Upper lobe of left lung (tissue), 6 donors: ENCODE measurements at regions not wholly inside any gene's neighbourhood (a gene's known extent, or its start where the extent isn't known, plus 50 kb on each side); places are given as distances from the start of the nearest gene placed in this dataset.
"Not testable (repeated sequence)": the region's sequence is repeated elsewhere in the genome, so short reads cannot be mapped to it uniquely, and the experiment has no call there.

Source experiments
- ATAC-seq, 2 donors: fragments of 200-7000 bp; cut with Tn5 transposase; one replicate each; pipeline ENCODE4 v1.9.1; 2022; ENCODE audit warnings: mild to moderate bottlenecking in 2 of 2, moderate library complexity in 2 of 2; ENCODE audit not compliant: low FRiP score in 2 of 2
- DNase-seq, 2 donors: peaks; one replicate each; pipeline ENCODE4 v3.0.0-alpha.2; 2019 to 2020
- H3K27ac ChIP-seq, 4 donors: fragments of 200-600 bp; sonication (generic); one replicate each; pipeline ENCODE4 v1.5.1; 2016 to 2019
- H3K27me3 ChIP-seq, 4 donors: fragments of 200-600 bp; sonication (generic); one replicate each; pipeline ENCODE4 v1.5.1; 2017 to 2019
- H3K36me3 ChIP-seq, 4 donors: fragments of 200-600 bp; sonication (generic); one replicate each; pipeline ENCODE4 v1.5.1; 2016 to 2019
- H3K4me1 ChIP-seq, 4 donors: fragments of 200-600 bp; sonication (generic); one replicate each; pipeline ENCODE4 v1.5.1; 2018 to 2019
- H3K4me3 ChIP-seq, 4 donors: fragments of 200-600 bp; sonication (generic); one replicate each; pipeline ENCODE4 v1.5.1; 2017 to 2019; ENCODE audit warnings: mild to moderate bottlenecking in 2 of 4, moderate library complexity in 1 of 4
- H3K9me3 ChIP-seq, 4 donors: fragments of 200-600 bp; sonication (generic); one replicate each; pipeline ENCODE4 v1.5.1; 2018 to 2019
- CTCF ChIP-seq, 6 experiments: fragments of 450-650 bp in 4 of 6; fragments of 200-600 bp in 2 of 6; sonication (generic) in 2 of 6; IDR thresholded peaks; one replicate each; pipeline ENCODE4 v1.5.1; 2016 to 2019; ENCODE audit warnings: antibody characterized with exemption in 6 of 6
- EP300 ChIP-seq, 4 donors: sonication (generic); formaldehyde crosslinking; IDR thresholded peaks; one replicate each; pipeline ENCODE4 v1.5.1; 2017; ENCODE audit warnings: antibody characterized with exemption in 4 of 4, control low read depth in 2 of 4
- POLR2A ChIP-seq, 4 donors: fragments of 450-650 bp; IDR thresholded peaks; one replicate each; pipeline ENCODE4 v1.5.1; 2016 to 2017; ENCODE audit warnings: antibody characterized with exemption in 4 of 4, mild to moderate bottlenecking in 2 of 4
- POLR2AphosphoS5 ChIP-seq, 2 donors: sonication (generic); formaldehyde crosslinking; IDR thresholded peaks; one replicate each; pipeline ENCODE4 v1.5.1; 2017; ENCODE audit warnings: antibody characterized with exemption in 2 of 2
- WGBS, 2 donors: methylation state at CpG; one replicate each; pipeline ENCODE4 v1.1.5; 2017 to 2018; 5-methylcytosine and 5-hydroxymethylcytosine counted together
- donor health status: DM: no; HTN: no; CAD: no; lungs with moderate emphysema.
- donor health status: DM: no; HTN: yes; CAD: no; lungs with severe emphysema.

- no peaks in the 10 kb centered on the region for H3K36me3 ChIP-seq
- TF ChIP-seq CTCF (IDR thresholded peaks at IDR 0.05), result no peak
- TF ChIP-seq EP300 (IDR thresholded peaks at IDR 0.05), result no peak
- TF ChIP-seq POLR2AphosphoS5 (IDR thresholded peaks at IDR 0.05), result no peak
- no peak for TF ChIP-seq POLR2A (IDR thresholded peaks at IDR 0.05)
- H3K4me1 ChIP-seq, result peaks cover 0 to 4% (median 1%) of the 10 kb centered on the region in 4 donors
- no peak overlapping the region for H3K27ac ChIP-seq
- DNase-seq (no peak), ATAC-seq (no peak)
- peaks cover 0 to 6% (median 3%) of the 10 kb centered on the region in 4 donors for H3K27me3 ChIP-seq
- WGBS, 2 donors, result 16 to 30% methylated on average over 21 to 31 of the region's 31 CpGs
- no peak overlapping the region for H3K4me3 ChIP-seq
- no peaks in the 10 kb centered on the region for H3K9me3 ChIP-seq
Observed at GRCh38 chr13:24931450-24932251, 164.3 kb upstream of the PABPC3 start.

GRCh38 chr13:24933106-24934023 lies 162.6 kb upstream of the PABPC3 start:
- H3K27ac ChIP-seq, H3K4me3 ChIP-seq, H3K36me3 ChIP-seq, DNase-seq, H3K9me3 ChIP-seq, H3K27me3 ChIP-seq, H3K4me1 ChIP-seq: not testable (repeated sequence)
- 68 to 77% methylated on average over 15 of the region's 15 CpGs for WGBS, 2 donors
- ATAC-seq, result peak in 1 of 2 donors; percentile 63

- ATAC-seq, result peak in 1 of 2 donors; percentile 83
- not testable (repeated sequence) for H3K27ac ChIP-seq
Observed at GRCh38 chr13:24934024-24934385, 161.9 kb upstream of the PABPC3 start.

GRCh38 chr13:24938966-24939365 lies 157.0 kb upstream of the PABPC3 start:
- no peaks in the 10 kb centered on the region for H3K27me3 ChIP-seq
- 44 to 46% methylated on average over 6 of the region's 6 CpGs for WGBS, 2 donors
- no peak overlapping the region for H3K4me3 ChIP-seq
- H3K36me3 ChIP-seq, result no peaks in the 10 kb centered on the region
- no peak for ATAC-seq
- H3K27ac ChIP-seq, result no peak overlapping the region
- H3K4me1 ChIP-seq, result no peaks in the 10 kb centered on the region
- no peaks in the 10 kb centered on the region for H3K9me3 ChIP-seq
- no peak for DNase-seq
- TF ChIP-seq EP300 (IDR thresholded peaks at IDR 0.05) (no peak), CTCF (IDR thresholded peaks at IDR 0.05) (no peak), POLR2AphosphoS5 (IDR thresholded peaks at IDR 0.05) (no peak)

More at GRCh38 chr13:24934024-24934385, 161.9 kb upstream of the PABPC3 start:
- H3K36me3 ChIP-seq, H3K9me3 ChIP-seq, H3K4me3 ChIP-seq, H3K27me3 ChIP-seq, H3K4me1 ChIP-seq, DNase-seq: not testable (repeated sequence)
- WGBS, 2 donors, result 75 to 76% methylated on average over 4 of the region's 4 CpGs

- H3K4me3 ChIP-seq, H3K27ac ChIP-seq, H3K4me1 ChIP-seq, ATAC-seq, H3K9me3 ChIP-seq, H3K36me3 ChIP-seq, H3K27me3 ChIP-seq: not testable (repeated sequence)
- WGBS, 2 donors, result 69 to 74% methylated on average over 9 to 11 of the region's 11 CpGs
- DNase-seq, result peak in 1 of 2 donors; percentile 42
Observed at GRCh38 chr13:24941023-24941713, 154.8 kb upstream of the PABPC3 start.

GRCh38 chr13:24943136-24943535 lies 152.8 kb upstream of the PABPC3 start:
- WGBS, 2 donors, result 74 to 77% methylated on average over 6 of the region's 6 CpGs
- H3K9me3 ChIP-seq, result no peaks in the 10 kb centered on the region
- no peak for TF ChIP-seq POLR2A (IDR thresholded peaks at IDR 0.05)
- no peak for TF ChIP-seq POLR2AphosphoS5 (IDR thresholded peaks at IDR 0.05)
- no peak for TF ChIP-seq CTCF (IDR thresholded peaks at IDR 0.05)
- no peak for TF ChIP-seq EP300 (IDR thresholded peaks at IDR 0.05)
- ATAC-seq (no peak), DNase-seq (no peak)
- H3K27me3 ChIP-seq, result no peaks in the 10 kb centered on the region
- no peaks in the 10 kb centered on the region for H3K36me3 ChIP-seq
- no peak overlapping the region for H3K27ac ChIP-seq
- H3K4me3 ChIP-seq, result no peak overlapping the region
- H3K4me1 ChIP-seq, result no peaks in the 10 kb centered on the region

- not testable (repeated sequence) for H3K27ac ChIP-seq, H3K4me1 ChIP-seq, H3K4me3 ChIP-seq, DNase-seq, H3K9me3 ChIP-seq, H3K36me3 ChIP-seq, ATAC-seq, H3K27me3 ChIP-seq
- WGBS, 2 donors, result 74 to 77% methylated on average over 3 to 4 of the region's 4 CpGs
Observed at GRCh38 chr13:24944073-24944472, 151.9 kb upstream of the PABPC3 start.

- H3K4me1 ChIP-seq, H3K27me3 ChIP-seq, H3K4me3 ChIP-seq, H3K9me3 ChIP-seq, H3K27ac ChIP-seq, H3K36me3 ChIP-seq, DNase-seq, ATAC-seq: not testable (repeated sequence)
- WGBS, 2 donors, result 83 to 88% methylated on average over 2 of the region's 2 CpGs
Observed at GRCh38 chr13:24948977-24949376, 147.0 kb upstream of the PABPC3 start.

- H3K27me3 ChIP-seq, H3K9me3 ChIP-seq, H3K4me3 ChIP-seq, H3K36me3 ChIP-seq, DNase-seq, ATAC-seq, H3K27ac ChIP-seq, H3K4me1 ChIP-seq: not testable (repeated sequence)
Observed at GRCh38 chr13:24950611-24951010, 145.3 kb upstream of the PABPC3 start.
